GM18502 (cell line): ENCODE measurements at regions not wholly inside any gene's neighbourhood (a gene's known extent, or its start where the extent isn't known, plus 50 kb on each side); places are given as distances from the start of the nearest gene placed in this dataset.

ENCODE experiments used
- ATAC-seq: cut with Tn5 transposase; IDR thresholded peaks from one replicate; pipeline ENCODE4 v1.9.1; 2021; ENCODE audit warnings: mild to moderate bottlenecking; ENCODE audit not compliant: unreplicated experiment, poor library complexity

DNA sequence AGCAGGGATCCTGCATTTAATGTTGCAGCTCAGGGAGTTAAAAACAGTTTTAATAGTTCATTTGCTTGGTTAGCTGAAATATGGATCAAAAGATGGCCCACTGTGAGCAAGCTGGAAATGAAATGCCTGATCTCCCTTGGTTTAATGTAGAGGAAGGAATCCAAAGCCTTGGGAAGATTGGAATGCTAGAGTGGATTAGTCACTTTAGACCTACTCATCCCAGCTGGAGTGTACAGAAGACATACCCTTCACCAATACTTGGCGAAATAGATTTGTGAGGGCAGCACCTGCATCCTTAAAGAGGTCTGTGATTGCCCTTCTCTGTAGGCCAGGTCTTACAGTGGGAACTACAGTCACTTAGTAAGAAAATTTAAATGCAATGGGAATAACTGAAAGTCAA lies 58.0 kb upstream of the KRAS start:
- ATAC-seq: no peak

DNA sequence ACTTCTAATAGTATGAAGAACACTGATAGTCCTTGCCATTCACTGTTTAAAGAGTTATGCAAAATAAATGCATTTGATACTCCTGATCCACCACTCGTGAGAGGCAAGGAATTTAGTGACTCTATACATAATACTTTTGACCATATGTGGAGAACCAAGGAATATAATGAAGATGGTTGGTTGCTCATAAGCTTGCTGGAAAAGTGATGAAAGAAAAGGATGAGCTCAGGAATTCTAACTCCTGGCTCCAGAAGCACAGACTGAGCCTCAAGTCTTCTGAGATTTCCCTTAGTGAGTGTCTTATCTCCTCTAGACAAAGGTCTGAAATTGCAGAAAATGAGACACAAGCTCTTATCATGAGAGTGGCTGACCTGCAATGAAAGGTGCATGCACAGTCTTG lies 57.1 kb upstream of the KRAS start:
- no peak for ATAC-seq

DNA sequence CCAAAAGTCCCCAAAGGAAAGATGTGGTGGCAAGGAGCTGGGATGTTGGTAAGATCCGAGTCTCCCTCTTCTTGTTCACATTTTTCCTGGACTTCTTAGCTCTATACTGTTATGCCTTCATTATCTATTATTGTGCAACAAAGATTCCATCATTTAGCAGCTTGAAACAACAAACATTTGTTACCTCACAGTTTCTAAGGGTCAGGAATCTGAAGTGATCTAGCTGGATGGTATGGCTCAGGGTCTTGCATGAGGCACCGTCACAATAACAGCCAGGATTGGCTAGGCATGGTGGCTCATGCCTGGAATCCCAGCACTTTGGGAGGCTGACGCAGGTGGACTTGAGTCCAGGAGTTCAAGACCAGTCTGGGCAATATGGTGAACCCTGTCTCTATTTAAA lies 51.1 kb upstream of the KRAS start:
- no peak for ATAC-seq
